GM12872 (cell line): ENCODE measurements at regions not wholly inside any gene's neighbourhood (a gene's known extent, or its start where the extent isn't known, plus 50 kb on each side); places are given as distances from the start of the nearest gene placed in this dataset.

Source experiments
- TF ChIP-seq, protein P1 (sequence below): IDR thresholded peaks from 3 replicates; pipeline ENCODE4 v1.5.1; 2011; ENCODE audit warnings: low read depth, mild to moderate bottlenecking, low read length, moderate library complexity; ENCODE audit not compliant: insufficient read depth

DNA sequence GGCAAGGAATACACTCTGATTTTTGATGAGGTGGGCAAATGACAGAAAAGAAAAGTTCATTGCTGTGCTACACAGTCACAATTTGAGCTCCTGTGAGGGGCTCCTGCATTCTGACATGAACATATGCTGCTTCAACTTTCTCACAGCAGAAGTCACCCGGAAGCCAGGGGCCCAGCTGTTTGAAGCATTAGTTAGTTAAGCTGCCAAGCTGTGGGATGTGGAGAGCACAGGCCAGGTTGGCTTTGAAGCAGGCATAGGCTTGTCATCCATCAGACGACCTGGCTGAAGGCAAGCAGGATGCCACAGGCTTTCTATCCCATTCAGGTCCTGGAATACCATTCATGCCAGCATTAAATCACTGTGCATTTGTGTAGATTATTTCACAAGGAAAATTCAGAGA, 63.1 kb downstream of the MTNR1B start:
- TF ChIP-seq, protein P1, sequence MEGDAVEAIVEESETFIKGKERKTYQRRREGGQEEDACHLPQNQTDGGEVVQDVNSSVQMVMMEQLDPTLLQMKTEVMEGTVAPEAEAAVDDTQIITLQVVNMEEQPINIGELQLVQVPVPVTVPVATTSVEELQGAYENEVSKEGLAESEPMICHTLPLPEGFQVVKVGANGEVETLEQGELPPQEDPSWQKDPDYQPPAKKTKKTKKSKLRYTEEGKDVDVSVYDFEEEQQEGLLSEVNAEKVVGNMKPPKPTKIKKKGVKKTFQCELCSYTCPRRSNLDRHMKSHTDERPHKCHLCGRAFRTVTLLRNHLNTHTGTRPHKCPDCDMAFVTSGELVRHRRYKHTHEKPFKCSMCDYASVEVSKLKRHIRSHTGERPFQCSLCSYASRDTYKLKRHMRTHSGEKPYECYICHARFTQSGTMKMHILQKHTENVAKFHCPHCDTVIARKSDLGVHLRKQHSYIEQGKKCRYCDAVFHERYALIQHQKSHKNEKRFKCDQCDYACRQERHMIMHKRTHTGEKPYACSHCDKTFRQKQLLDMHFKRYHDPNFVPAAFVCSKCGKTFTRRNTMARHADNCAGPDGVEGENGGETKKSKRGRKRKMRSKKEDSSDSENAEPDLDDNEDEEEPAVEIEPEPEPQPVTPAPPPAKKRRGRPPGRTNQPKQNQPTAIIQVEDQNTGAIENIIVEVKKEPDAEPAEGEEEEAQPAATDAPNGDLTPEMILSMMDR, result no peak

- TF ChIP-seq, protein P1, result no peak
These were observed 63.6 kb downstream of the MTNR1B start for GRCh38 chr11:93033093-93033492.

GRCh38 chr11:93034031-93034722, 64.7 kb downstream of the MTNR1B start:
- TF ChIP-seq, protein P1, result no peak

DNA sequence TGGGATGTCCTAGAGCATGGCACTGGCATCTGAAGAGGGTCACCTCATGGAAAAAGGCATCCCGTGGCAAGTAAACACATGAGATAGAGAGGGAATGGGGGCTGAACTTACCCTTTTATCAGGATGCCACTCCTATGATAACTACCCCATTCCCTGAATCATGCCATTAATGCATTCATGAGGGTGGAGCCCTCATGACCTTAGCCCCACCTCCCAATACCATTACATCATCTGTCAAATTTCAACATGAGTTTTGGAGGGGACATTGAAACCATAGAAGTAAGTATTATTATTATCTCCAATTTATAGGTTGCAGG, 65.2 kb downstream of the MTNR1B start:
- TF ChIP-seq, protein P1, result no peak

GRCh38 chr11:93038521-93038920, 69.1 kb downstream of the MTNR1B start:
- TF ChIP-seq, protein P1, result no peak

DNA sequence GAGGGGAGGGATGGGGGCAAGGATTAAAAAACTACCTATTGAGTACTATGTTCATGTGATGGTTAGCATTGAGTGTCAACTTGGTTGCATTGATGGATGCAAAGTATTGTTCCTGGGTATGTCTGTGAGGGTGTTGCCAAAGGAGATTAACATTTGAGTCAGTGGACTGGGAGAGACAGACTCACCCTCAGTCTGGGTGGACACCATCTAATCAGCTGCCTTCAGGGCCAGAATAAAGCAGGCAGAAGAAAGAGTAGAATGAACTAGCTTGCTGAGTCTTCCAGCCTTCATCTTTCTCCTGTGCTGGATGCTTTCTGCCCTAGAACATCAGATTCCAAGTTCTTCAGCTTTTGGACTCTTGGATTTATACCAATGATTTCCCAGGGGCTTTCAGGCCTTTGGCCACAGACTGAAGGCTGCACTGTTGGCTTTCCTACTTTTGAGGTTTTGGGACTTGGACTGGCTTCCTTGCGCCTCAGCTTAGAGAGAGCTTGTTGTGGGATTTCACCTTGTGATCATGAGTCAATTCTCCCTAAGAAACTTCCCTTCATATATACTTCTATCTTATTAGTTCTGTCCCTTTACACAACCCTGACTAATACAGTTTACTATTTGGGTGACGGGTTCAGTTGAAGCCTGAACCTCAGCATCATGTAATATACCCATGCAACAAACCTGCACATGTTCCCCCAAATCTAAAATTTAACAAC, 70.2 kb downstream of the MTNR1B start:
- TF ChIP-seq, protein P1, result no peak

- TF ChIP-seq, protein P1, result no peak
These were observed 72.2 kb downstream of the MTNR1B start for GRCh38 chr11:93041682-93042081.
